Epithelial cell of esophagus (primary cell): ENCODE measurements at regions not wholly inside any gene's neighbourhood (a gene's known extent, or its start where the extent isn't known, plus 50 kb on each side); places are given as distances from the start of the nearest gene placed in this dataset.

Source experiments
- DNase-seq: peaks from one replicate; pipeline ENCODE4 v3.0.0; 2010; ENCODE audit warnings: low read depth
- H3K4me3 ChIP-seq: 2 replicates; pipeline ENCODE4 v1.5.1; 2011; ENCODE audit warnings: mild to moderate bottlenecking, low read length, control low read depth
- TF ChIP-seq, protein P1 (sequence below): IDR thresholded peaks from 2 replicates; pipeline ENCODE4 v1.5.1; 2011; ENCODE audit warnings: low read depth, mild to moderate bottlenecking, low read length, control low read depth, inconsistent platforms; ENCODE audit not compliant: insufficient read depth; ENCODE audit errors: missing control alignments

- DNase-seq, result no peak
- no peak overlapping the region for H3K4me3 ChIP-seq
- TF ChIP-seq, protein P1, sequence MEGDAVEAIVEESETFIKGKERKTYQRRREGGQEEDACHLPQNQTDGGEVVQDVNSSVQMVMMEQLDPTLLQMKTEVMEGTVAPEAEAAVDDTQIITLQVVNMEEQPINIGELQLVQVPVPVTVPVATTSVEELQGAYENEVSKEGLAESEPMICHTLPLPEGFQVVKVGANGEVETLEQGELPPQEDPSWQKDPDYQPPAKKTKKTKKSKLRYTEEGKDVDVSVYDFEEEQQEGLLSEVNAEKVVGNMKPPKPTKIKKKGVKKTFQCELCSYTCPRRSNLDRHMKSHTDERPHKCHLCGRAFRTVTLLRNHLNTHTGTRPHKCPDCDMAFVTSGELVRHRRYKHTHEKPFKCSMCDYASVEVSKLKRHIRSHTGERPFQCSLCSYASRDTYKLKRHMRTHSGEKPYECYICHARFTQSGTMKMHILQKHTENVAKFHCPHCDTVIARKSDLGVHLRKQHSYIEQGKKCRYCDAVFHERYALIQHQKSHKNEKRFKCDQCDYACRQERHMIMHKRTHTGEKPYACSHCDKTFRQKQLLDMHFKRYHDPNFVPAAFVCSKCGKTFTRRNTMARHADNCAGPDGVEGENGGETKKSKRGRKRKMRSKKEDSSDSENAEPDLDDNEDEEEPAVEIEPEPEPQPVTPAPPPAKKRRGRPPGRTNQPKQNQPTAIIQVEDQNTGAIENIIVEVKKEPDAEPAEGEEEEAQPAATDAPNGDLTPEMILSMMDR, result no peak
Observed at GRCh38 chr3:96712792-96713191, 101.6 kb upstream of the EPHA6 start.

- DNase-seq, result no peak
Observed at GRCh38 chr3:96719921-96720320, 94.5 kb upstream of the EPHA6 start.

DNA sequence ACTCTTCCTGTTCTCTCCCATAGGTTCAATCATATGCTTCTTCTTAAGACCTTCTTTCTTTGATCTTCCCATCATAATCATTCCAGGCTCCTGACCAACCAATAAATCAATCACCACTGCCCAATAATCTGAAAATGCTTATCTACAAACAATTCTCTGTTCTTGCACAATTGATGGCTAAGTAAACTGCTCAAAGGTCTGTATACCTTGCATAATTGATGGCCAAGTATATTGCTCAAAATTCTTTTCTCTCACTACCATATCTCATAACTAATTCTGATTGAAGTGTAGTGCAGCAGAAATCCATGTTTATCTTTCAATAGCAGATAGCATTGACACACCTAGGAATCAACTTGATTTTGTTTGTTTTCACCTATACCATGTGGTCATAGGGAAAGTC is 83.4 kb upstream of the EPHA6 start:
- H3K4me3 ChIP-seq, result no peak overlapping the region
- TF ChIP-seq, protein P1, result no peak
- no peak for DNase-seq

More at GRCh38 chr3:96719921-96720320, 94.5 kb upstream of the EPHA6 start:
- TF ChIP-seq, protein P1, result no peak
- H3K4me3 ChIP-seq, result no peak overlapping the region

- DNase-seq, result no peak
- H3K4me3 ChIP-seq, result no peak overlapping the region
- TF ChIP-seq, protein P1, result no peak
Observed at GRCh38 chr3:96734273-96735009, 80.0 kb upstream of the EPHA6 start.

- DNase-seq, result no peak
- TF ChIP-seq, protein P1, result no peak
- H3K4me3 ChIP-seq, result no peak overlapping the region
Observed at GRCh38 chr3:96748139-96748538, 66.3 kb upstream of the EPHA6 start.

- TF ChIP-seq, protein P1, result no peak
- no peak for DNase-seq
- no peak overlapping the region for H3K4me3 ChIP-seq
Observed at GRCh38 chr3:96750094-96750767, 64.2 kb upstream of the EPHA6 start.
